PC-9 (cell line): ENCODE measurements at regions not wholly inside any gene's neighbourhood (a gene's known extent, or its start where the extent isn't known, plus 50 kb on each side); places are given as distances from the start of the nearest gene placed in this dataset.

Source experiments
- BruUV-seq: library from RNA; stranded (reverse); fragments of 400-500 nt; replicated peaks from 2 replicates; lab custom pipeline; 2021; lab: Mats Ljungman, UMichigan
- CTCF ChIA-PET: fragments of 300-600 bp; sonication (Branson Sonifier 250); formaldehyde crosslinking; loops from one replicate; lab custom pipeline; 2022; ENCODE audit warnings: antibody characterized with exemption; lab: Charles Lee
- POLR2A ChIA-PET: fragments of 300-600 bp; sonication (Branson Sonifier 250); formaldehyde crosslinking; loops from one replicate; lab custom pipeline; 2022; ENCODE audit warnings: antibody characterized with exemption; ENCODE audit not compliant: unreplicated experiment; lab: Charles Lee
- DNase-seq, 2 experiments: peaks; one replicate each; pipeline versions ENCODE4 v3.0.0 to v3.0.0-alpha.2; 2015 to 2022; ENCODE audit warnings: mixed read lengths in 1 of 2
- H2AFZ ChIP-seq: fragments of 200-600 bp; sonication (generic); 2 replicates; pipeline ENCODE4 v1.8.1; 2017; ENCODE audit warnings: antibody characterized with exemption
- H3F3A ChIP-seq: fragments of 200-600 bp; sonication (generic); 2 replicates; pipeline ENCODE4 v1.8.1; 2017; ENCODE audit warnings: antibody characterized with exemption, mild to moderate bottlenecking, low read depth; ENCODE audit not compliant: insufficient read depth
- H3K27ac ChIP-seq: fragments of 200-600 bp; sonication (generic); 2 replicates; pipeline ENCODE4 v1.6.1; 2016; ENCODE audit warnings: mixed run types
- H3K27me3 ChIP-seq: fragments of 200-600 bp; sonication (generic); 2 replicates; pipeline ENCODE4 v1.6.1; 2016; ENCODE audit warnings: low read depth, mixed run types; ENCODE audit not compliant: insufficient read depth
- H3K36me3 ChIP-seq: fragments of 200-600 bp; sonication (generic); 2 replicates; pipeline ENCODE4 v1.6.1; 2016; ENCODE audit warnings: low read depth, mixed run types
- H3K4me1 ChIP-seq: fragments of 200-600 bp; sonication (generic); replicated peaks from 2 replicates; pipeline ENCODE4 v1.6.1; 2016; ENCODE audit warnings: mixed run types; ENCODE audit not compliant: insufficient read depth
- H3K4me2 ChIP-seq: fragments of 200-600 bp; sonication (generic); 2 replicates; pipeline ENCODE4 v1.6.1; 2017; ENCODE audit warnings: mixed run types
- H3K4me3 ChIP-seq: fragments of 200-600 bp; sonication (generic); 2 replicates; pipeline ENCODE4 v1.6.1; 2016; ENCODE audit warnings: mixed run types
- H3K79me2 ChIP-seq: fragments of 200-600 bp; sonication (generic); 2 replicates; pipeline ENCODE4 v1.6.1; 2017; ENCODE audit warnings: low read depth, mixed run types
- H3K9me2 ChIP-seq: fragments of 200-600 bp; sonication (generic); 2 replicates; pipeline ENCODE4 v1.8.1; 2017; ENCODE audit warnings: mild to moderate bottlenecking; ENCODE audit not compliant: insufficient read depth
- H3K9me3 ChIP-seq: fragments of 200-600 bp; sonication (generic); 2 replicates; pipeline ENCODE4 v1.8.1; 2016; ENCODE audit warnings: low read depth; ENCODE audit not compliant: insufficient read depth
- H4K20me1 ChIP-seq: fragments of 200-600 bp; sonication (generic); 2 replicates; pipeline ENCODE4 v1.8.1; 2017; ENCODE audit not compliant: insufficient read depth
- EZH2 ChIP-seq: fragments of 200-600 bp; sonication (generic); IDR thresholded peaks from 2 replicates; pipeline ENCODE4 v1.8.0; 2017; ENCODE audit warnings: antibody characterized with exemption, low read depth
- intact Hi-C: fragments of 100-400 bp; cut with micrococcal nuclease; formaldehyde crosslinking; loops from one replicate; pipeline ENCODE4 v1.10.0; 2022; ENCODE audit not compliant: unreplicated experiment
- TF ChIP-seq, protein P1 (sequence below): fragments of 200-600 bp; sonication (generic); conservative IDR thresholded peaks from 2 replicates; pipeline ENCODE4 v1.6.1; 2017; ENCODE audit warnings: mixed run types, antibody characterized with exemption, mild to moderate bottlenecking, moderate library complexity

DNA sequence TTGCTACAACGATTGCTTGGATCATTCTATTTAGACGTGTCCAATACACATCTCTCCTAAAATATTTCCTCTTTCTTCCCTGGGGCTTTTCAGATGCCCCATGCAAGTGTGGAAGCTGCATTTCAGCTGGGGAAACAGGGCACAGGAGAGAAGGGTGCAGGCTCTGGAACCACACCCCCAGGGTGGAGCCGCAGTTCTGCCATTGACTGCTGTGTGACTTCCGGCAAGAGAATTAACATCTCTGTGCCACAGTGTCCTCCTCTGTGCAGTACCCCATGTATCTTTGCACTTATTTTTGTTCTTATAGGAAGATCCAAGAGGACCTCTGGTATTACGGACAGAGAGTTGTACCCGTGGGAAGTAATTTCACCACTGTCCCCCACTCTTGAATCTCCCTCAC is 405.3 kb upstream of the EEF2KMT start:
- H4K20me1 ChIP-seq, result no peaks in the 10 kb centered on the region
- no peaks in the 10 kb centered on the region for H3K9me2 ChIP-seq
- DNase-seq, result no peak
- intact Hi-C loops, result loop anchor here (10.0 kb wide), 1 partner anchor 1142 kb away; no protein-coding TSS in a partner anchor
- BruUV-seq, result no TSS peak
- H3K9me3 ChIP-seq, result no peaks in the 10 kb centered on the region
- no peaks in the 10 kb centered on the region for H3K4me1 ChIP-seq
- no peak overlapping the region for H2AFZ ChIP-seq
- no peaks in the 10 kb centered on the region for H3K79me2 ChIP-seq
- H3K36me3 ChIP-seq, result no peaks in the 10 kb centered on the region
- no peak overlapping the region for H3K4me2 ChIP-seq
- no peak overlapping the region for H3K4me3 ChIP-seq
- POLR2A ChIA-PET, result no interaction called here
- no peaks in the 10 kb centered on the region for H3F3A ChIP-seq
- TF ChIP-seq EZH2, result no peak
- TF ChIP-seq, protein P1, sequence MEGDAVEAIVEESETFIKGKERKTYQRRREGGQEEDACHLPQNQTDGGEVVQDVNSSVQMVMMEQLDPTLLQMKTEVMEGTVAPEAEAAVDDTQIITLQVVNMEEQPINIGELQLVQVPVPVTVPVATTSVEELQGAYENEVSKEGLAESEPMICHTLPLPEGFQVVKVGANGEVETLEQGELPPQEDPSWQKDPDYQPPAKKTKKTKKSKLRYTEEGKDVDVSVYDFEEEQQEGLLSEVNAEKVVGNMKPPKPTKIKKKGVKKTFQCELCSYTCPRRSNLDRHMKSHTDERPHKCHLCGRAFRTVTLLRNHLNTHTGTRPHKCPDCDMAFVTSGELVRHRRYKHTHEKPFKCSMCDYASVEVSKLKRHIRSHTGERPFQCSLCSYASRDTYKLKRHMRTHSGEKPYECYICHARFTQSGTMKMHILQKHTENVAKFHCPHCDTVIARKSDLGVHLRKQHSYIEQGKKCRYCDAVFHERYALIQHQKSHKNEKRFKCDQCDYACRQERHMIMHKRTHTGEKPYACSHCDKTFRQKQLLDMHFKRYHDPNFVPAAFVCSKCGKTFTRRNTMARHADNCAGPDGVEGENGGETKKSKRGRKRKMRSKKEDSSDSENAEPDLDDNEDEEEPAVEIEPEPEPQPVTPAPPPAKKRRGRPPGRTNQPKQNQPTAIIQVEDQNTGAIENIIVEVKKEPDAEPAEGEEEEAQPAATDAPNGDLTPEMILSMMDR, result no peak
- CTCF ChIA-PET, result no interaction called here
- H3K27me3 ChIP-seq, result peaks cover 29% of the 10 kb centered on the region; the same call in 1 of the 2 replicates
- H3K27ac ChIP-seq, result no peak overlapping the region

DNA sequence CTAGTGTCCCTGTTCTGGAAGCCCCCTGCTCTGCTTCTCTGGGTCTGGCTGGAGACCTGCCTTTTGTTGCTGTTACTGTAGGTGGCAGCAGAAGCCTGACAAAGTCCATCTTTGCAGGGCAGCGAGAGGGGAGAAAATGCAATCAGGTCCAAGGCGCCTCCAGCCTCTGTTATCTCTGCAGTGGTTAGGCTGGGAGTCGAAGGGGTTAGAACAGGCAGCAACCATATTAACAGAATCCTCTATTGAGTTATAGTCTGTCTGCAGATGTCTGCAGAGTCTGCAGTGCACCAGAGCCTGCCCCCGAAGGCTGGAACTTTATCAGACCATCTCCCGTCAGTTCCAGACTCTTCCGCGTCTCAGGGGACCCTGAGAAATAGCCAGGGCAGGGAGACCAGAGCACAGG is 404.9 kb upstream of the EEF2KMT start:
- intact Hi-C loops, result loop anchor here (10.0 kb wide), 1 partner anchor 1142 kb away; no protein-coding TSS in a partner anchor
- DNase-seq, result peak in 1 of 2 experiments; percentile 9
- Histone ChIP-seq H2AFZ (no peak overlapping the region), H3K36me3 (no peaks in the 10 kb centered on the region), H3K4me2 (no peak overlapping the region), H3F3A (no peaks in the 10 kb centered on the region), H3K27me3 (peaks cover 33% of the 10 kb centered on the region; the same call in 1 of the 2 replicates), H3K27ac (no peak overlapping the region), H3K9me3 (no peaks in the 10 kb centered on the region), H3K9me2 (no peaks in the 10 kb centered on the region), H3K4me3 (no peak overlapping the region), H3K79me2 (no peaks in the 10 kb centered on the region), H4K20me1 (no peaks in the 10 kb centered on the region), H3K4me1 (no peaks in the 10 kb centered on the region)
- CTCF ChIA-PET, result no interaction called here
- no peak for TF ChIP-seq EZH2
- TF ChIP-seq, protein P1, result peak; percentile 51
- no TSS peak for BruUV-seq
- POLR2A ChIA-PET, result no interaction called here

DNA sequence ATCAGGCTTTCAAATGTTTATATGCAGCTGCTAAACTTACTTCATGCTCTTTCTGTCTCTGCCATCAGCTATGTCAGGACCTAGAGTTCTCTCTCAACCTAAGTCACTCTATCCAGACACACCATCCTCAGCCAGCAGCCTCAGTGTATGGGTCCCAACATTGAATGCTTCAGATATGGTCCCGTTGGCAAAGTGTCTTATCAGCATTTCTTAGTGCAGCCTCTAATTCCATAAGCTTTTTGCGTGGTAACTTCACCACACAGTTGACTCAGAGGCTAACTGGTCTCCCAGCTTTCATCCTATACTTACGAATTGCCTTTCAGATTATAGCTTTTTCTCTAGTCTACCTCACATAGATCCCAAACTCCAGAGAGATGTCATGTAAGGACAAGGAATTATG is 402.9 kb upstream of the EEF2KMT start:
- no peak for DNase-seq
- Histone ChIP-seq H3K4me3 (no peak overlapping the region), H3F3A (no peaks in the 10 kb centered on the region), H3K4me1 (no peaks in the 10 kb centered on the region), H3K9me3 (no peaks in the 10 kb centered on the region), H3K9me2 (no peaks in the 10 kb centered on the region), H4K20me1 (no peaks in the 10 kb centered on the region), H3K4me2 (no peak overlapping the region), H3K27ac (no peak overlapping the region), H3K36me3 (no peaks in the 10 kb centered on the region), H2AFZ (no peak overlapping the region), H3K79me2 (no peaks in the 10 kb centered on the region), H3K27me3 (peaks cover 36% of the 10 kb centered on the region)
- ChIA-PET CTCF (no interaction called here), POLR2A (no interaction called here)
- intact Hi-C loops, result loop anchor here (10.0 kb wide), 1 partner anchor 1144 kb away; no protein-coding TSS in a partner anchor
- BruUV-seq, result no TSS peak
- TF ChIP-seq, protein P1, result no peak
- no peak for TF ChIP-seq EZH2
